ENCODE measurements at regions not wholly inside any gene's neighbourhood (a gene's known extent, or its start where the extent isn't known, plus 50 kb on each side); places are given as distances from the start of the nearest gene placed in this dataset.

DNA sequence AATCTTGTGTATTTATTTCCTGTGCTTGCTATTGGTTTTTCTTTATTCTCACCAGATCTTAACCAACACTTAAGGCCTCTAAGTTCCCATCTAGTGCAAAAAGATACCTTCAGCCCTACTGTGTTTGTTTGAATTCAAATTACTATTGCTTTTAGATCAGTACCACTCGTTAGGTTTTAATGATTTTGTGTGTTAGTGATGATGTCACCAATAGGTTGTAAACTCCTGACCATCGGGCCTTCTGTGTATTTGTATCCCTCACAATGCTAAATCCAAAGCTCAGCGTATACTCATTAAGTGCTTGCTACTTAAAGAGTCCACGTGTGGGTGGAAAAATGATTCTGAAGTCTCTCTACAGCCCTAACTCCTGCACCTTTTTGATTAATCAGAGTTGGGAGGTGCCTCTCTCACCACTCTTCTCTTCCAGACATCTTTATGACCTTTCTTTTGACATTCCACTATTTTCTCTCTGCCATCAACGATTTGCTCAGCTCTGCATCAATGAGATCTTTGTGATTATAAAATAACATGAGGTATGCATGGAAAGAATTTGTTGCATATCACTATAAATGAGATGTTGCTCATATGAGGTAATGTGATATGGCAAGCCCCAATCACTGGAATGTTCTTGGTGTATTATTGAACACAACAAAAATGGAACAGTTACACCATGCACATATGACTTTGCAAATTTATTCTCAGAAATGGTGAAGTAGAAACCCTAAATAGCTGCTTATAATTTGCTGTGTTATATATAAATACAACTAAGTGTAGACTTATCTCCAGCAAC, 55.1 kb upstream of the LAMA2 start:
- intact Hi-C loops (cut with DNase I): no loop called here
- DNase-seq (no peak), ATAC-seq (peak in 2 of 4 donors; percentile 48 to 65)
- no peaks in the 10 kb centered on the region for H3K9me3 ChIP-seq
- no peaks in the 10 kb centered on the region for H3K36me3 ChIP-seq (ENCODE audit: insufficient read depth in 1 of 2, low read depth in 1 of 2)
- no peak overlapping the region for H3K4me3 ChIP-seq
- 63 to 70% (median 65%) methylated on average over 5 of the region's 5 CpGs for WGBS, 3 donors
- no peaks in the 10 kb centered on the region for H3K27me3 ChIP-seq (ENCODE audit: insufficient read depth in 3 of 3, low read length in 2 of 3)
- no peaks in the 10 kb centered on the region for H3K4me1 ChIP-seq
- no peak for TF ChIP-seq CTCF (IDR thresholded peaks at IDR 0.05)
- no peak overlapping the region for H3K27ac ChIP-seq

DNA sequence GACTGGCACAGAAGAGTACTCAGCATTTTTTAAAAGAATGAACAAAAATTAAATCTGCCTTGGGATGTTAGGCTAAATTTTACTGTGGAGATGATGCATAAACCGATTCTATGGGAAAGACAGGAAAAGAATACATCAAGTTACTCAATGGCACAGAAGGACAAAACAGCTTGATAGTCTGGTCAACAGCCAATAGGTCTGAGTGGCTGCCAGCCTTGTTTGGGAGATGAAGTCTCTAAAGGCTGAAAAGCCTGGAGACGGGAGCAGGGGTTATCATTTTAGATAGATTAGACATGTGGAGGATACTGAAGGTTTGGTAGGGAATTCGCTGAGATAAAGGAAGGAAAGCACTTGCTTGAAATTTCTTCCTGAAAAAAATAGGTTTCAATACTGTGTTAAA, 56.3 kb upstream of the LAMA2 start:
- H3K27ac ChIP-seq: no peak overlapping the region
- no peaks in the 10 kb centered on the region for H3K9me3 ChIP-seq
- intact Hi-C loops (cut with DNase I): no loop called here
- H3K36me3 ChIP-seq (ENCODE audit: insufficient read depth in 1 of 2, low read depth in 1 of 2): no peaks in the 10 kb centered on the region
- no peak for ATAC-seq
- WGBS, 3 donors: 55 to 62% (median 60%) methylated on average over 3 of the region's 3 CpGs
- TF ChIP-seq CTCF (IDR thresholded peaks at IDR 0.05): no peak
- no peak for DNase-seq
- no peak overlapping the region for H3K4me3 ChIP-seq
- H3K27me3 ChIP-seq (ENCODE audit: insufficient read depth in 3 of 3, low read length in 2 of 3): no peaks in the 10 kb centered on the region
- no peaks in the 10 kb centered on the region for H3K4me1 ChIP-seq

DNA sequence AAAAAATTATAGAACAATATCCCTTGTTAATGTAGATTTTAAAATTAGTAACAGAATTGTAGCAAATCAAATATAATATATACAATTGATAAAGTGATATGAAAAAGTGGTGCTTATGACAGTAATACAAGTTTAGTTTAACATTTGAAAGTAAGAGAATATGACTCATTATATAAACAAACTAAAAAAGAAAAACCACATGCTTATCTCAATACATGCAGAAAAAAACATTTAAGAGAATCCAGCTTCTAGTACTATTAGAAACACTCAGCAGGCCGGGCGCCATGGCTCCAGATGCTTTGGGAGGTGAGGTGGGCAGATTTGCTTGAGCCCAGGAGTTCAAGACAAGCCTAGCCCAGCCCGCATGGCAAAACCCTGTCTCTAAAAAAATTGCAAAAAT, 60.7 kb upstream of the LAMA2 start:
- WGBS, 3 donors: 94 to 98% (median 96%) methylated on average over 3 of the region's 3 CpGs
- Histone ChIP-seq H3K4me3 (no peak overlapping the region), H3K4me1 (no peaks in the 10 kb centered on the region), H3K27ac (no peak overlapping the region), H3K9me3 (no peaks in the 10 kb centered on the region), H3K27me3 (ENCODE audit: insufficient read depth in 3 of 3, low read length in 2 of 3) (no peaks in the 10 kb centered on the region), H3K36me3 (ENCODE audit: insufficient read depth in 1 of 2, low read depth in 1 of 2) (no peaks in the 10 kb centered on the region)
- TF ChIP-seq CTCF (IDR thresholded peaks at IDR 0.05): no peak
- ATAC-seq (no peak), DNase-seq (no peak)
- intact Hi-C loops (cut with DNase I): no loop called here

DNA sequence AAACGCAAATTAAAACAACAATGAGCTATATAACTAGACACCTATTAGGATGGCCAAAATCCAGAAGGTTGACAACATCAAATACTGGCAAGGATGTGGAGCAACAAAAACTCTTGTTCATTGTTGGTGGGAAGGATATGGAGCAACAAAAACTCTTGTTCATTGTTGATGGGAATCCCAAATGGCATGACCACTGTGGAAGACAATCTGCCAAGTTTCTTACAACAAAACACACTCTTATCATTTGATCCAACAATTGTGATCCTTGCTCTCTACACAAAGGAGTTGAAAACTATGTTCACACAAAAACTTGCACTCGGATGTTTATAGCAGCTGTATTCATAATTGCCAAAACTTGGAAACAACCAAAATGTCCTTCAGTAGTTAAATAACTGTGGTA, 61.8 kb upstream of the LAMA2 start:
- Histone ChIP-seq H3K36me3 (ENCODE audit: insufficient read depth in 1 of 2, low read depth in 1 of 2) (no peaks in the 10 kb centered on the region), H3K4me3 (no peak overlapping the region), H3K27me3 (ENCODE audit: insufficient read depth in 3 of 3, low read length in 2 of 3) (no peaks in the 10 kb centered on the region), H3K27ac (no peak overlapping the region), H3K4me1 (no peaks in the 10 kb centered on the region), H3K9me3 (no peaks in the 10 kb centered on the region)
- intact Hi-C loops (cut with DNase I): no loop called here
- ATAC-seq (no peak), DNase-seq (no peak)
- TF ChIP-seq CTCF (IDR thresholded peaks at IDR 0.05): no peak
- 47 to 65% (median 47%) methylated on average over 2 of the region's 2 CpGs for whole genome bisulfite sequencing, 3 donors

DNA sequence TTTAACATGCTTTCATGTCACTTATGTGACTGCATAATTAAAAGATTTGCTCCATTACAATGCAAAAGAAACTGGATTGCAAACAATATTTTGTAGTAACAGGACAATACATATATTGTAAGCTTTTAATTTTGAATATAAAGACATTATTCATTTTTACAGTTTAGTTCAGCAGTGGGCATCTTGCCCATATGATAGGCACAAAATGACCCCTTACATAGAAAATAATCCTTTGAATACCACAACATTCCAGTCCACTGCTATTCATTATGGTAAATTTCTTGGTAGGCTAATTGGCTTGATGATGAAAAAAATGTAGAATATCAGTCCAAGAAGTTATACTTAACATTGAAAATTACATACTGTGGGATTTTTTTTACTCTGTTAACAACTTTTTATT, 74.1 kb upstream of the LAMA2 start:
- Histone ChIP-seq H3K36me3 (ENCODE audit: insufficient read depth in 1 of 2, low read depth in 1 of 2) (no peaks in the 10 kb centered on the region), H3K4me3 (no peak overlapping the region), H3K27ac (no peak overlapping the region), H3K4me1 (no peaks in the 10 kb centered on the region), H3K27me3 (ENCODE audit: insufficient read depth in 3 of 3, low read length in 2 of 3) (no peaks in the 10 kb centered on the region), H3K9me3 (no peaks in the 10 kb centered on the region)
- TF ChIP-seq CTCF (IDR thresholded peaks at IDR 0.05): no peak
- no peak for DNase-seq
- intact Hi-C loops (cut with DNase I): no loop called here
- ATAC-seq: no peak
